Gastrocnemius medialis (tissue), 4 donors: ENCODE measurements at regions not wholly inside any gene's neighbourhood (a gene's known extent, or its start where the extent isn't known, plus 50 kb on each side); places are given as distances from the start of the nearest gene placed in this dataset.
A peak's percentile ranks its signal among the peaks of the same experiment; 100 is the strongest.

Experiments
- ATAC-seq, 2 donors: fragments of 150-250 bp; one replicate each; pipeline ENCODE4 v1.9.1; 2016
- DNase-seq, 2 donors: peaks; one replicate each; pipeline ENCODE4 v3.0.0-alpha.2; 2019
- H3K27ac ChIP-seq, 4 donors: fragments of 200-600 bp; sonication (generic); 1 replicate in 1 of 4; 2 replicates in 3 of 4; pipeline ENCODE4 v1.5.1; 2016 to 2018; ENCODE audit warnings: mild to moderate bottlenecking in 2 of 4, moderate library complexity in 1 of 4
- H3K27me3 ChIP-seq, 3 donors: fragments of 200-600 bp; sonication (generic) in 2 of 3; 1 replicate in 1 of 3; 2 replicates in 2 of 3; pipeline versions ENCODE4 v1.5.1 to v1.6.0; 2016 to 2019; ENCODE audit warnings: mild to moderate bottlenecking in 1 of 3, moderate library complexity in 1 of 3
- H3K36me3 ChIP-seq, 2 donors: fragments of 200-600 bp; sonication (generic) in 1 of 2; one replicate each; pipeline ENCODE4 v1.5.1; 2017 to 2018
- H3K4me1 ChIP-seq, 2 donors: fragments of 200-600 bp; sonication (generic) in 1 of 2; one replicate each; pipeline ENCODE4 v1.5.1; 2016 to 2017; ENCODE audit warnings: mild to moderate bottlenecking in 2 of 2
- H3K4me3 ChIP-seq, 4 donors: fragments of 200-600 bp; sonication (generic) in 3 of 4; 1 replicate in 1 of 4; 2 replicates in 3 of 4; pipeline ENCODE4 v1.5.1; 2016 to 2019; ENCODE audit warnings: mild to moderate bottlenecking in 2 of 4
- H3K9me3 ChIP-seq, 3 donors: fragments of 200-600 bp; sonication (generic) in 2 of 3; 1 replicate in 1 of 3; 2 replicates in 2 of 3; pipeline ENCODE4 v1.5.1; 2016 to 2019
- CTCF ChIP-seq, 5 experiments: fragments of 450-650 bp in 3 of 5; fragments of 200-600 bp in 2 of 5; sonication (generic) in 2 of 5; IDR thresholded peaks in 4 of 5; conservative IDR thresholded peaks in 1 of 5; 1 replicate in 4 of 5; 2 replicates in 1 of 5; pipeline ENCODE4 v1.5.1; 2016 to 2019; ENCODE audit warnings: antibody characterized with exemption in 5 of 5, mild to moderate bottlenecking in 3 of 5, moderate library complexity in 3 of 5
- POLR2A ChIP-seq, 2 donors: fragments of 450-650 bp; IDR thresholded peaks; one replicate each; pipeline ENCODE4 v1.6.1; 2017; ENCODE audit warnings: antibody characterized with exemption in 2 of 2, mild to moderate bottlenecking in 2 of 2, moderate library complexity in 2 of 2
- in situ Hi-C, 4 donors: fragments of 200-750 bp; cut with MboI; loops; one replicate each; pipeline versions ENCODE4 v1.15.0 to v1.8.0; 2017; ENCODE audit warnings: low sequenced_read_pairs in 4 of 4
- intact Hi-C: fragments of 100-400 bp; cut with DNase I; formaldehyde crosslinking; loops from one replicate; pipeline ENCODE4 v1.15.1; 2023; ENCODE audit warnings: low total_unique reads

GRCh38 chr10:63711867-63712716, 190.9 kb downstream of the REEP3 start:
- no peaks in the 10 kb centered on the region for H3K9me3 ChIP-seq
- H3K4me3 ChIP-seq, result no peak overlapping the region
- peak overlapping the region; percentile 81 to 88 (median 85) for H3K27ac ChIP-seq
- intact Hi-C loops, result loop anchor here (2.0 to 10.0 kb wide), 5 partner anchors 81 to 907 kb away; partner anchors contain the start of genes ADO, JMJD1C and REEP3
- H3K36me3 ChIP-seq, result no peaks in the 10 kb centered on the region
- ATAC-seq (peak; percentile 84), DNase-seq (peak; percentile 94 to 97)
- H3K27me3 ChIP-seq, result no peaks in the 10 kb centered on the region
- in situ Hi-C loops, result loop anchor here (5.0 to 25.0 kb wide), 12 partner anchors 77 to 1657 kb away; partner anchors contain the start of genes REEP3 (in 2 of the 4) and JMJD1C (in 1 of the 4)
- H3K4me1 ChIP-seq, result peaks cover 34 to 49% of the 10 kb centered on the region in 2 donors
- TF ChIP-seq CTCF (IDR thresholded peaks at IDR 0.05 in 4 of 5, conservative IDR thresholded peaks at IDR 0.05 in 1 of 5), result no peak
- TF ChIP-seq POLR2A (IDR thresholded peaks at IDR 0.05), result no peak

GRCh38 chr10:63712717-63713115, 191.5 kb downstream of the REEP3 start:
- intact Hi-C loops, result loop anchor here (2.0 to 10.0 kb wide), 5 partner anchors 82 to 908 kb away; partner anchors contain the start of genes ADO, JMJD1C and REEP3
- ATAC-seq, result peak; percentile 5 to 15
- H3K4me1 ChIP-seq, result peaks cover 34 to 43% of the 10 kb centered on the region in 2 donors
- H3K27me3 ChIP-seq, result no peaks in the 10 kb centered on the region
- peak overlapping the region; percentile 81 to 88 (median 85) for H3K27ac ChIP-seq
- H3K36me3 ChIP-seq, result no peaks in the 10 kb centered on the region
- in situ Hi-C loops, result loop anchor here (5.0 to 25.0 kb wide), 12 partner anchors 78 to 1658 kb away; partner anchors contain the start of genes REEP3 (in 2 of the 4) and JMJD1C (in 1 of the 4)
- TF ChIP-seq POLR2A (IDR thresholded peaks at IDR 0.05) (no peak), CTCF (IDR thresholded peaks at IDR 0.05 in 4 of 5, conservative IDR thresholded peaks at IDR 0.05 in 1 of 5) (no peak)
- H3K4me3 ChIP-seq, result no peak overlapping the region
- no peak for DNase-seq
- no peaks in the 10 kb centered on the region for H3K9me3 ChIP-seq

DNA sequence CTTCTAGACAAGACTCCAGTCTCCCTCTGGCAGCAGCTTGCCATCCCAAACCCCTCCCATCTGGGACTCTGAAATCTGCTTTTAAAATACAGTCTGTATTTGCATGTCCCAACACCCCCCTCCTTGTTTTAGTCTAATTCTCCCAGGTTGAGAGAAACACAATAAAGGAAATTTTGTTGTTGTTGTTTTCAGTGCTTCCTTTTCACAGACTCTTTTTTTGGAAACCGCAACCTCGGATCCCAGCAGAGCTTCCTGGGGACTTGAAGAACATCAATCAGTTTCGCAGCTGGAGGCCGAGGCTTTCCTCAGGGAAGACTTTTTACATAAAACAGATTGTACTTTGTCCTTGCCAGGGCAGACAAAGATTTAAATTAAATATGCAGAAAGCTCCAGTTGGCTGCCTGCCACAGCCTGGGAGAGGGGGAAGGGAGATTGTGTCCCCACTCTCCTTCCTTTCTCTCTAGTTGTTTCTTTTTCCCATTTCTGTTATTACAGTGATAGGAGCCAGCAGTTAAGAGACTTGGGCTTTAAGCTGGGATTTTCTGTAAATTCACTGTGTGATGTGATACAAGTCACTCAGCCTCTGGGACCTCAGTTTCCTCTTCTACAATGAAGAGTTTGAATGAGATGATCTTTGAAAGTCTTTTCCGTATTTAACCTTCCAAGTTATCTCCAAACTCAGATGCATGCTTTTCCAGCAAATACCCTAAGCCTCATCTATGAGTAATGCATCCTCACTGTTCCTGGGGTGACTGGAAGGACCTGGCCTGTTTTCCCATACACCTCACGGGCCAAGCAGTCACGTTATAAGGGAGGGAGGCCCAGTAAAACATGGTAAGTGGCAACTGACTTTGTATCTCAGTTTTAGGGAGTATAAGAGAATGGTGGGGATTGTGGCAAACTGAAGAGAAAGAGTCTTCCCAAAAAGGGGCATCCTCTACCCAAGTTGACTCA, 192.3 kb downstream of the REEP3 start:
- intact Hi-C loops, result loop anchor here (2.0 to 10.0 kb wide), 5 partner anchors 83 to 909 kb away; partner anchors contain the start of genes ADO, JMJD1C and REEP3
- H3K36me3 ChIP-seq, result no peaks in the 10 kb centered on the region

More for the DNA sequence above, 192.3 kb downstream of the REEP3 start:
- peak overlapping the region; percentile 81 to 88 (median 85) for H3K27ac ChIP-seq
- TF ChIP-seq POLR2A (IDR thresholded peaks at IDR 0.05), result no peak
- no peak for TF ChIP-seq CTCF (IDR thresholded peaks at IDR 0.05 in 4 of 5, conservative IDR thresholded peaks at IDR 0.05 in 1 of 5)
- H3K4me3 ChIP-seq, result no peak overlapping the region
- H3K9me3 ChIP-seq, result no peaks in the 10 kb centered on the region
- H3K27me3 ChIP-seq, result no peaks in the 10 kb centered on the region
- peak; percentile 37 to 48 for DNase-seq
- peaks cover 34 to 46% of the 10 kb centered on the region in 2 donors for H3K4me1 ChIP-seq
- in situ Hi-C loops, result loop anchor here (5.0 to 25.0 kb wide), 12 partner anchors 79 to 1659 kb away; partner anchors contain the start of genes REEP3 (in 2 of the 4) and JMJD1C (in 1 of the 4)
- ATAC-seq, result no peak
